GM18873 (cell line): ENCODE measurements at regions not wholly inside any gene's neighbourhood (a gene's known extent, or its start where the extent isn't known, plus 50 kb on each side); places are given as distances from the start of the nearest gene placed in this dataset.

ENCODE experiments used
- ATAC-seq: cut with Tn5 transposase; IDR thresholded peaks from one replicate; pipeline ENCODE4 v1.9.1; 2021; ENCODE audit warnings: mild to moderate bottlenecking, moderate library complexity, moderate number of reproducible peaks; ENCODE audit not compliant: unreplicated experiment, low FRiP score

DNA sequence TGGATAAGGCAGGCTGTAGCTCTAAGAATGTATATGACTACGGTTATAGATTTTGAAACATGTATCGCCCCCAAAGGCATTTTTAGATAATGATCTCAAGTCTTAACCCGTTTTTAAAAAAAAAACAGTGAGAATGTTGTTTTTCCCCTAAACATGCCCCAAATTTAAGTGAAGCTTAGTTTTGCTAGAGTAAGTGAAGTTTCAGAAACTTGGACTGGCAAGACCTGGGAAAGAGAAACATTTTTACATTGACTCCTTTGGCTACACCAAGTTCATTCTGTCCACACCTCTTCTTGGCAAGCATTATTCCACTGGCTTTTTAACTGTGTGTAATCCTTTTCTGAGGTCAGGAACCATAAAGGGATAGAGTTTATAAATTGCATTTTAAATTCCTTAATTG, 216.7 kb upstream of the CELF2 start:
- ATAC-seq: no peak

DNA sequence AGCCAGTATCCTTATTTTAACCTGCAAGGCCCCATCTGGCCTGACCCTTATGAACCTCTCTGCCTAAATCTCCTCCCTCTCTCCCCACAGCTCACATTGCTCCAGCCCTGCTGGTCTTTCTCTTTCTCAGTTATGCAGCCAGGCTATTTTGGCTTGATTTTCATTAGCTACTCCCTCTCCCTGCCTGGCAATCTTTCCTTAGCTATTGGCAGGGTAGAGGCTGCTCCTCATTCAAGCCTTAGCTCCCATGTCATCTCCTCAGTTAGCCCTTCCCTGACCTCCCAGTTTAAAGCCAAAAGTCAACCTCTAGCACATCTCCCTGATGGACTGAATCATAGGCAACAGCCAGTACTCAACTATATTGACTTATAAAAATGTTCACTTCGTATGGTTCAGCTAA, 214.4 kb upstream of the CELF2 start:
- ATAC-seq: no peak

DNA sequence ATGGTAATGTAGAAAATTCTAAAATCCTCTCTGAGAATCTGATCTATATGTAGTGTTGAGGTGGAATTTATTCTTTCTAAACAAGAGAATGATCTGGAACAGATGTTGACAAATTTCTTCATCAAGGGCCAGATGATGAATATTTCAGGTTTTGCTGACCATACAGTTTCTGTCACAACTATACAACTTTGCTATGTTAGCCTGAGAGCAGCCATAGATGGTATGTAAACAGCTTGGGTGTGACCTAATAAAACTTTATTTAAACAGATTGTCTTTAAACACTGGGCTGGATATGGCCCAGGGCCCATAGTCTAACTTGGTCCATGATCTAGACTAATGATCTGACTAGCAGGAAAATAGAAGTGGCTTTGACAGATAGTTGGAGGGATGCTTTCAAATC, 213.6 kb upstream of the CELF2 start:
- no peak for ATAC-seq

DNA sequence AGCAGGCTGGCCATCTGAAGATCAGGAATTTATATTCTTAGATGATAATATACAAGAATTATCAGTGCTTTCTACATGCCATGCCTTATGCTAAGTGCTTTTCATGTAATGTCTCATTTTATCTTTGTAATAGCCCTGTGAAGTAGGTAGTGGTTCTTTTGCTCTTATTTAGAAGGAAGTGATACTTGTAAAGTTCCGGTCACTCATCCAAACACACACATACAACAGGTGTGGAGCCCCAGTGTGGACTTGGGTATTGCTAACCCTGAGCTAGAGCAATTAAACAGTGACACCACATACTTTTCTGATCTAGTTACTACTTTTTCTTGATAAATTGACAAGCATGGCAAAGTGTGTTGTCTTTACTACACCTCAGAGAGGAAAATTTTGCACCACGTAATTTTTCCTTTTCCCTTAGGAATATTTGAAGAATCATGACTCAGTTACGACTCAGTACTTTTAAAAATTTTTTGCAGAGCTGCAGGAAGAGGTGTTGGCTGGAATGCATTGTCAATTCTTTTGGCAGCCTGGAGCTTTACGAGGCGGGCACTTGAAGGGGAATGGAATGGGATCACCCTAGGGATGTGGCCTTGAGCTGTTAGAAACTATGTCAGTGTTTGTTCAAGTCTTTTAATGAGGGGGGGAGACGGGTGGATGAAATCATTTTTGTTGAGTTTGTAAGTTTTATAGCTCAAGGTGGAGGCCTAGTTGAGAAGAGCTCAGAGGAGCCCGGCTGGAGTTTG, 212.5 kb upstream of the CELF2 start:
- ATAC-seq: no peak

DNA sequence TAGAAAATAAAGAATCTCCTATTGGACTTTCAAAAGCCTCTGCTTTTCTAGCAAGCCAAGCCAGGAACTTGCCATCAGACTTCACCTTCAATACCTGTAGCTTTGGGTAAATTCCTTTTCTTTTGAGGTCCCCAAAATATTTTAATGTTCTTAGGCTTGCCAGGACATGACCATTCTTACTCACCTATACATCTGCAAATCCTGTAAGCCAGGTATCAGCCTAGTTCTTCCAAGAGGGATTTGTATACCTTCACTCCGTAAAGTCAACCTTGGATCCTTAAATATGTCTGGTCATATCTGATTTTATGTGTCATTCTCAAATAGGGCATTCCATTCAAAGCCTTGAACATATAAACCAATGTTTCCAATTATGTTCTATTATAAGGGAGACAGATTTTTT, 210.6 kb upstream of the CELF2 start:
- ATAC-seq: no peak

DNA sequence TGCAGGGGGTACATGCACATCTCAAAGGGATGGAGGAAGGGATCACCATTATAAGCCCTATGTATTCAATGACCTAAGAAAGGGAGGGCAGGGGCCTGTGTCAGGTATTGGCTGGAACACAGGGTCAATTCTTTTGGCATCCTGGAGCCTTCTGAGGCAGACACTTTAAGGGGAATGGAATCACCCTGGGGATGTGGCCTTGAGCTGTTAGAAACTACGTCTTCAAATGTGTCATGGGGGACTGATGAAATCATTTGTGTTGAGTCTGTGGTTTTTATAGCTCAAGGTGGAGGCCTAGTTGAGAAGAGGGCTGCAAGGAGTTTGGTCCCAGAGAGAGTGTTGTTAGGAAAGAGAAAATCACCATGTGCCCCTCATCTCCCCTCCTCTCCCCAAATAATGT, 206.1 kb upstream of the CELF2 start:
- no peak for ATAC-seq

DNA sequence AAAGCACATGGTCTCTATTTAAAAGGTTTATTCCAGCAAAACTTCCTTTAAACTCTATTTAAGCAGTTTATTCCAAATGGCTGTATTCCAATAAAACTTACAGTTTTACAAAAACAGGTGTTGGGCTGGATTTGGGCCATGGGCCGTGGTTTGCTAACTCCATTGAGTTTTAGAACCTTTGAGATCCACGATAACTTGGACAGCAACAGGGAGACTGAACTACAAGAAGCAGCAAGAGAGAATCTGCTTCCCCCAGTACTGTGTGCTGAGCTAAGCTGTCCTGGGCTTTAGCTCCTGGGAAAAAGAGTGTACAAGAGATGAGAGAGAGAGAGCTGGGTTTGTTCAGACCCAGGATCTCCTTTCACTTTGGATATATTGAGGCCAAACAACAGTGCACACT, 204.0 kb upstream of the CELF2 start:
- no peak for ATAC-seq

DNA sequence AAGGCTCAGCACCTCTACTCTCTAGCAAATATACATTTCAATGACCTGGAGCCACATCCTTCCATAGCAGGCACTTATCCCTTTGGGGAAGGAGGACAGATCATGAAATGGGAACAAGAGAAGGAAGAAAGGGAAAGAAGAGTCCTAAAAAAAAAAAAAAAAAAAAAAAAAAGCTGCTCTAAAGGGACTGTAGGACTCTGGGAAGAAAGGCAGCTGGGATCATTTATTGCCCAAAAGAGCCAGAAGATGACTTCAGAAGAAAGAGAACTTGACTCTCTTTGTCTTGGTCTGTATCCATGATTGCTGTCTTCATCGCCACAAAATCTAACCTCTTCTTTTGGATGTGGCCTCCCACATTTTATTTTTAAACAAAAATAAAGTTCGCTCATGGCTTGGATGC, 203.6 kb upstream of the CELF2 start:
- ATAC-seq: no peak

DNA sequence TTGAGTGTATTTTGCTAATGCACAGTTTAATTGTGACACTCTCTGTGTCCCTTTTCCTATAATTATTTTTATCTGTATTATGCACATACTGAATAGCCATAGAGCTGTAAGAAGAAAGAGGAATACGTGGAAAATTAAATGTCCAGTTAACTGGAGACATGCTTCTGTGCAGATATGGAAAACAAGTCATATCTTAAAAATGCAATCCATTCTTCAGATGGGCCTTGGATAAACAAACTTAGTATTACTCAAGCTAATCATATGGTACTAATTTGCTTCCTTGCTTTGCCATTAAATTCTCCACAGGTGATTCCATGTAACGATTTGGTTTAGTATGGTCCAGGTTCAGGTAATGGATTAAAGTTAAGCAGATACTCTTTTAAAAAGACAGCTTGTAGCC, 201.2 kb upstream of the CELF2 start:
- ATAC-seq: no peak

DNA sequence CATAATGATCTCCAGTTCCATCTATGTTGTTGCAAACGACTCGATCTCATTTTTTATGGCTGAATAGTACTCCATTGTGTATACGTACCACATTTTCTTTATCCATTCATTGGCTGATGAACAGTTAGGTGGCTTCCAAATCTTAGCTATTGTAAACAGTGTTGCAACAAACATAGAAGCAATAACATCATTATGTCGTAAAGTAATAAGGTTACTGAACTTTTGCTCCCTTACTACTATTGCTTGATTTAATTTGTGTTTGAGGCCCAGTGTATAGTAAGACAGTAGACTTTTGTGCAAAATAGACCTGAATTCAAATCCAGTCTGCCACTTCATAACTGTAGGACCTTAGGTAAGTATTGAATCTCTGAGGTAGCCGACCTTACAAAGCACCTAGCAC, 200.1 kb upstream of the CELF2 start:
- no peak for ATAC-seq

DNA sequence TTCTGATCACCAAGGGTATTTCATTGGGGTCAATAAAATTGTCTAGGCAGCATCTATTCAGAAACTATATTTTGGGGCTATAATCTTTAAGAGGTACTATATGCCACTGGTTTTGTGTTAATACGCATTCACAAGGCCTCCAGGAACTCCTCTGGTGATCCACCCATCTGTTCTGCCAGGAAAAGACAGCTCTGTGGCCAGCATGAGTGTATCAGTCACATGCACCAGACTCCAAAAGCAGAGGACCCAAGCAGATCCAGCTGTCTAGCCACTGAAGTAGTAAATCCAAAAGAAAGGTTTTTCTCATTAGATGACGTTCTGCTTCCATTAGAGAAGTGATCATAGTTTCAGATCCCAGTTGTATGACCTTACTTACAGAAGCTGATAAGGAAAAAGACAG, 199.6 kb upstream of the CELF2 start:
- ATAC-seq: no peak

DNA sequence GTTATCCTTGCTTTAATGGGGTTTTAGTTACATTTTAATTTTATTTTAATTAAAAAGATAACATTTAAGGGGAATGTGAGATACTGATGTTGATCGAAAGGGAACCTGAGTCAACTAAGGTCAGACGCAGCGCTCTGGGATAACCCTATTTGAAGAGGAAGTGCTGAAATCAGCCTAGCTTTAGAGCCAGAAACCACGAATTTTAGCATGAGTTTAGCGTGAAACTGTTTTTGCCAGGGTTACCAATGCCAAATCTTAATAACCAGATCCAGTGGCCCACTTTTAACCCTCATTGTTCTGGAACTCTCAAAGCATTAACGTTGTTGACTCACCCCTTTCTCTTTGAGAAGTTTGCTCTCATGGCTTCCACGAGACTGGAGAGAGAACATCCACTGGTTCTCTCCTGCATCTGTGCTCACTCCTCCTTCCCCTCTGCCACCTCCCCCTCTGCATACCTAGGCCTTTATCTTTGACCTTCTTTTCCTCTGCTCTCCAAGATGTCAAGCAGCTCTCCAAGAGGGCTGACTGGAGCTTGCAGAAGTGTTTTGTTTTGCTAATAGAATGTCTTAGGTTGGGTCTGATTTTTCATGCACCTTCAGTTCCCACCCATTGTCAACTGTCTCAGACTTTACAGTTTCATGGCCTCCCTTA, 198.3 kb upstream of the CELF2 start:
- no peak for ATAC-seq

DNA sequence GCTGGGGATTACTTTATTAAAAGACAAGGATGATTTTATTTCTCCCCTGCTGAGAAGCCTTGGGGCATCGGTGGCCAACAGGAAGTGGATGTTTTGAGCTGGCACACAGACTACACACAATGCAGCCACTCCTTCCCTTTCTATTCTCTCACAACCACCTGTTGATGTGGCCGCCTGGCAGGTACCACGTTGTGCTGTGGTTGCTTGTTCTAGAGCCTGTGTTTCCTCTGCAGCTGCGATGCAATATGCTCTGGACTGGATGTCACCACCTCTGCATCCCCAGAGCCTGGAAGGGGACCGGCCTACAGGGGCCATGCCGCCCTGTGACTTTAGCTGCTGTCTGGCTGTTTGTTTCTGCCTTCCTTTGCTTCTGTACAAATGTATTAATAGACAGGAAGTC, 195.7 kb upstream of the CELF2 start:
- ATAC-seq: no peak

DNA sequence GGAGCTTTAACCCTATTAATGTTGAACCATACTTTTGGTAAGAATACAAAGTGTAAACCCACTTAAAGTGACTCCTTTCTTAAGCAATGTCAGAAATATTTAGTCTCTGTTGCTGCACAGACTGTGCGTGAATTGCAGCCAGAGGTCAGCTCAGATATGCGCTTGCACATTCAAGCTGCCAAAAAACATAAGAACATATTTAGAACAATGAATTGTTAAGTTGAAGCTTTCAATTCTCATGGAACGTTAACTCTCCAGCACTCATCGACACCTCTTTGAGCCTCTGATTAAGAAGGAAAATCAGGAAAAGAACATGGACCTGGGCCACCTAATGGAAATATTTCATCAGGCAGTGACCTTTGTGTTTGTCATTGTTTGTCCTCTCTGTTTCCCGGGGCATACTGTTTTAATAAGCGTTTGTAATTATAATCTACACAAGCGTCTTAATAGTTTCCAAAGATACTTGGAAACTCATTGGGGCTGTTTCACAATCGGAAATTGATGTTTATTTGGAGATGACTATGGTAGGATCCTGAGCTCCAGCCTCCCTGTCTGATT, 193.0 kb upstream of the CELF2 start:
- ATAC-seq: no peak

DNA sequence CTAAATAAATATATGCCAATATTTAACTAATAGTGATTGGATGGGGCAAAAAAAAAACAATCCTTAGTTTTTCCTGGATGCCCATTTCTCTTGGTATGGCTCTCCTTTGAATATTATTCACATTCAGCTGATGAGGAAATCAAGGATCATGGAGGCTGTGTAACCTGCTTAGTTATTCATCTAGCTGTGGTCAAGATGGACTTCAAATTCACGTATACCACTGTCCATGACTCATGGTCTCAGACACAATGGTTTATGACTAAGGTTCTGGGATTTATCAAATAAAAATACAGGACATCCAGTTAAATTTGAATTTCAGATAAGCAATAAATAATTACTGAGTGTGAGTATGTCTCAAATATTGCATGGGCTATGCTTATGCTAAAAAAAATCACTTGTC, 191.5 kb upstream of the CELF2 start:
- ATAC-seq: no peak

DNA sequence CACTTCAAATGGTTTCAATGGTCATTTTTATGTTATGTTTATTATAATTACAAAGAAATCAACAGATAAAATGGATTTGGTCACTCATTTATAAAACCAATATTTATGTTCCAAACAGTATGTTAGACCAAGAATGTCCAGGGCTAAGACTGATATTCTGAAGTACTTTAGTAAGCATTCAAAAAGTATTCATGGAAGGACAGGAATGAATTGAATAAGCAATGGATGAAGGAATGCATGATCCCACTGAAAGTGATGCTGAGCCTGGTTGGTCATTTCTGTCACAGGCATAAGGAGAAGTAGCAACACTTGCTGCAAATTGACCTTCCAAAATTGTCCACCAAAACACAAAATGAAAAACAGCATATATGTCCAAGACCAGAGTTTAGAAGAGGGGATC, 189.0 kb upstream of the CELF2 start:
- ATAC-seq: no peak

DNA sequence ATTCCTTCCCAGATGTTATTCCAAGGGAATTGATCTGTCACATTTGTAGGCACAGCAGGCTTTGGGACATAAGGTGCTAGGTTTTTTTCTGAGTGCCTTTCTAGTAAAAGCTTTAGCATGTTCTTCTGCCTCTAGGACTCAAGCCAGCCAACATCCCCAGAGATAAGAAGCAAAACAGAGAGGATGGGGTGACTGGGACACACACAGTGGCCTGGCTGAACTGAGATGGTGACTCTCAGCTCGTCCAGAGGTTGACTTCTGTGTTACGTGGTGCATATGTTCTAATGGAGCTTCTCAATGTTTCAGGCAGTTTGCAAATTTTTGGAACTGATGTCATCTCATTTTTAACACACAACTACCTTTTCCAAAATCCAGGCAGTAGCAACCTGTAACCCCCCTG, 188.1 kb upstream of the CELF2 start:
- ATAC-seq: no peak

DNA sequence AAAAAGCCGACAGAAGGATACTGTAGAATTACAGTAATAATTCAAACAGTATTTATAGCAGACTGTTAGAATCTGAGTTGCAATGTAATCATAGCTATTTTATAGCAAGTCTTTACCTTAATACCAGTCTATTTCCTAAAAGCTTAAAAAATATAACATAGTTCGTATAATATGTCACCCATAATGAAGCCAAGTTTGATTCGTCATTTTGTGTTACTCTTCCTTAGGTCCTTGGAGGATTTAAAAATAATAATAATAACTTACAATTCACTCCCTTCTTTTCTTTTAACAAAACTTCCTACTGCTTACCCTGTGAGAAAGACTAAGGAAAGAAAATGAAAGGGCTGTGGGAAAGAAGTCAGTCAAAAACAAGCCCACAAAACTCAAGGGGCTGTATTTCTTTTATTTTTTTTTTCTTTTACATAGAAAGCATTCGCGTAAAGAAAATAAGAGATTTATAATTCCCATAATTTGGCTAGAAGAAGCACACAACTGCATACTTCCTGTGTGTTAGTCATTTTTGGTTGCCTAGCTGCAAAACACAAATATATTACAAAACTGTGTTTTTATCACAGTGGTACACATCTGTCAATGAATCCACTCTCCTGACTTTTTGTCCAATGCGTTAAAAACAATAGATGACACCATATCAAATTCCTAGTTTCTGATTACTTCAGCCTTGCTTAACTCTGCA, 187.2 kb upstream of the CELF2 start:
- ATAC-seq: no peak

DNA sequence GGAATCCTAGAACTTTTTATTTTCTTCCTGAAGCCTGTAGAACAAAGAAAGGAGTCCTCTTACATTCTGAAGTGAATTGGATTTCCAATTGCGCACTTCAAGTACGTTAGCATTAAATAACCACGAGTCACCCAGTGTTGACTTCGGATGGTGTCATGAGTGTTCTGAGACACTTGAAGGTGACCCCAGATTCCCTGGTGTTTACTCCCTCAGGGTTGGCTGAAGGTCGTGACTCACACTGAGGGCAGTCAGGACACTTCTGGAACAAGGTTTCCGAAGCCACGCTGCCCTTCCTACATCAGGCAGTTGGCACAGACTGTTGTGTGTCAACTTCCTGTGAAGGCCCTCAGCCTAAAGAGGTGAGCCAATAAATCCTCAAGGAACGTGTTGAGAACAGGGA, 186.6 kb upstream of the CELF2 start:
- ATAC-seq: no peak

DNA sequence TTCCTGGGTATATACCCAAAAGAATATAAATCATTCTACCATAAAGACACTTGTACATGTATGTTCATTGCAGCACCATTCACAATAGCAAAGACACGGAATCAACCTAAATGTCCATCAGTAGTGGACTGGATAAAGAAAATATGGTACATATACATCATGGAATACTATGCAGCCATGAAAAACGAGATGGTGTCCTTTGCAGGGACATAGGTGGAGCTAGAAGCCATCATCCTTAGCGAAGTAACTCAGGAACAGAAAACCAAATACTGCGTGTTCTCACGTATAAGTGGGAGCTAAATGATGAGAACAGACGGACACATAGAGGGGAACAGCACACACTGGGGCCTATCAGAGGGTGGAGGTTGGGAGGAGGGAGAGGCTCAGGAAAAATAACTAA, 183.7 kb upstream of the CELF2 start:
- no peak for ATAC-seq

DNA sequence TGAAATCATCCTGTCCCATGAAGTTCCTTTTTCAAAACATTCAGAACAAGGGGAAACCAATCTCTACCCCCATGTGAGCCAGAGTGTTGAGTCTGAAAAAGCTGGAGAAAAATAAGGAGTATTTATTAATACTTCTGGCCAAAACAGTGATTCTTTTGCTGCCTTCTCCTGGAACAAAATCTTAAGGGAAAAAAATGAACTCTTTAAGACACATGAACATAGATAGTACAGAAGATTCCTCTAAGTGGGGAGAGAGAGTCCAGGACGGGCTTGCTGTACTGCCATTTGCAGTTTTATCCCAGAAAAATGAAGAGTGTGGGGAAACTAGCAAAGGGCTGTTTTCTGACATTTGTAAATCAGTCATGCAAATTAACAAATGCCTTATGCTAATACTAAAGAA, 173.4 kb upstream of the CELF2 start:
- ATAC-seq: no peak

DNA sequence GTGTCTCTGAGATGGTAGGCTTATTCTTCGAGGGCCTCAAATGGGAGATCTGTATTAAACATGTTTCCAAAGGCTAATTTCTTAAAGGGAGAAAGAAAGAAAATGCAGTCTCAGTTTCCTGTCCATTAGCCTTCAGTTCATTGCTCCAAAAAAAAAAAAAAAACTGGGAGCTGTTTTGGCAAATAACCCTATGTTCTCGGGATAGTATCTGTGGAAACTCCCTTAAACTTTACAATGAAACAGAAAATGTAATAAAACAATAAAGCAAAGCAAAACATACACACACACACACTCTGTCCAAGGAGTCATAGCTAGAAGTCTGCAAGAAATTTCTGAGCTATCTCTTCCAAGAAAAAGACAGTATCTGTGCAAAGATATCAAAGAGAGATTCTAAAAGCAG, 172.5 kb upstream of the CELF2 start:
- no peak for ATAC-seq
